ENCODE measurements at regions not wholly inside any gene's neighbourhood (a gene's known extent, or its start where the extent isn't known, plus 50 kb on each side); places are given as distances from the start of the nearest gene placed in this dataset.

- H3K4me3 Mint-ChIP-seq: no peak overlapping the region
- peaks cover 10 to 30% of the 10 kb centered on the region in 2 donors for H3K27me3 Mint-ChIP-seq
- DNase-seq (ENCODE audit: low spot score) (no peak), ATAC-seq (no peak)
- no peaks in the 10 kb centered on the region for H3K4me1 Mint-ChIP-seq (ENCODE audit: low read depth in 2 of 2)
- no peaks in the 10 kb centered on the region for H3K9me3 Mint-ChIP-seq
- H3K36me3 Mint-ChIP-seq: no peaks in the 10 kb centered on the region
- no peak overlapping the region for H3K27ac Mint-ChIP-seq
These were observed 127.1 kb upstream of the TSHZ2 start for GRCh38 chr20:52845044-52845443.

GRCh38 chr20:52843425-52843824, 128.7 kb upstream of the TSHZ2 start:
- Mint-ChIP-seq H3K4me3 (no peak overlapping the region), H3K9me3 (no peaks in the 10 kb centered on the region), H3K4me1 (ENCODE audit: low read depth in 2 of 2) (no peaks in the 10 kb centered on the region), H3K27me3 (peaks cover 5 to 30% of the 10 kb centered on the region in 2 donors), H3K36me3 (no peaks in the 10 kb centered on the region), H3K27ac (no peak overlapping the region)
- ATAC-seq (no peak), DNase-seq (ENCODE audit: low spot score) (no peak)

GRCh38 chr20:52841003-52841402, 131.2 kb upstream of the TSHZ2 start:
- Mint-ChIP-seq H3K27me3 (peaks cover 9 to 22% of the 10 kb centered on the region in 2 donors), H3K4me3 (no peak overlapping the region), H3K27ac (no peak overlapping the region), H3K9me3 (no peaks in the 10 kb centered on the region), H3K36me3 (no peaks in the 10 kb centered on the region), H3K4me1 (ENCODE audit: low read depth in 2 of 2) (no peaks in the 10 kb centered on the region)
- DNase-seq (ENCODE audit: low spot score) (no peak), ATAC-seq (no peak)

- DNase-seq (ENCODE audit: low spot score) (no peak), ATAC-seq (no peak)
- Mint-ChIP-seq H3K4me1 (ENCODE audit: low read depth in 2 of 2) (no peaks in the 10 kb centered on the region), H3K36me3 (no peaks in the 10 kb centered on the region), H3K27me3 (peaks cover 6 to 16% of the 10 kb centered on the region in 2 donors), H3K9me3 (no peaks in the 10 kb centered on the region), H3K4me3 (no peak overlapping the region), H3K27ac (no peak overlapping the region)
These were observed 132.1 kb upstream of the TSHZ2 start for GRCh38 chr20:52840041-52840440.

- no peak for DNase-seq (ENCODE audit: low spot score)
- Mint-ChIP-seq H3K27me3 (peaks cover 6 to 17% of the 10 kb centered on the region in 2 donors), H3K4me3 (no peak overlapping the region), H3K4me1 (ENCODE audit: low read depth in 2 of 2) (no peaks in the 10 kb centered on the region), H3K27ac (no peak overlapping the region), H3K9me3 (no peaks in the 10 kb centered on the region), H3K36me3 (no peaks in the 10 kb centered on the region)
- no peak for ATAC-seq
These were observed 133.5 kb upstream of the TSHZ2 start for GRCh38 chr20:52838510-52839241.

GRCh38 chr20:52837378-52837777, 134.8 kb upstream of the TSHZ2 start:
- Mint-ChIP-seq H3K36me3 (no peaks in the 10 kb centered on the region), H3K27ac (no peak overlapping the region), H3K27me3 (peaks cover 6 to 17% of the 10 kb centered on the region in 2 donors), H3K4me1 (ENCODE audit: low read depth in 2 of 2) (no peaks in the 10 kb centered on the region), H3K9me3 (no peaks in the 10 kb centered on the region), H3K4me3 (no peak overlapping the region)
- DNase-seq (ENCODE audit: low spot score) (no peak), ATAC-seq (no peak)

GRCh38 chr20:52833901-52834300, 138.3 kb upstream of the TSHZ2 start:
- no peaks in the 10 kb centered on the region for H3K4me1 Mint-ChIP-seq (ENCODE audit: low read depth in 2 of 2)
- DNase-seq (ENCODE audit: low spot score) (no peak), ATAC-seq (no peak)
- peaks cover 12 to 18% of the 10 kb centered on the region in 2 donors for H3K27me3 Mint-ChIP-seq
- H3K27ac Mint-ChIP-seq: no peak overlapping the region
- H3K4me3 Mint-ChIP-seq: no peak overlapping the region
- no peaks in the 10 kb centered on the region for H3K9me3 Mint-ChIP-seq
- H3K36me3 Mint-ChIP-seq: no peaks in the 10 kb centered on the region

- Mint-ChIP-seq H3K27ac (no peak overlapping the region), H3K4me3 (no peak overlapping the region), H3K4me1 (ENCODE audit: low read depth in 2 of 2) (no peaks in the 10 kb centered on the region), H3K9me3 (no peaks in the 10 kb centered on the region), H3K27me3 (peaks cover 9 to 18% of the 10 kb centered on the region in 2 donors), H3K36me3 (no peaks in the 10 kb centered on the region)
- ATAC-seq: no peak
- DNase-seq (ENCODE audit: low spot score): no peak
These were observed 139.9 kb upstream of the TSHZ2 start for GRCh38 chr20:52832151-52832774.

- DNase-seq (ENCODE audit: low spot score) (no peak), ATAC-seq (no peak)
- Mint-ChIP-seq H3K4me1 (ENCODE audit: low read depth in 2 of 2) (no peaks in the 10 kb centered on the region), H3K9me3 (no peaks in the 10 kb centered on the region), H3K27me3 (peaks cover 7 to 18% of the 10 kb centered on the region in 2 donors), H3K27ac (no peak overlapping the region), H3K36me3 (no peaks in the 10 kb centered on the region), H3K4me3 (no peak overlapping the region)
These were observed 141.6 kb upstream of the TSHZ2 start for GRCh38 chr20:52830598-52830997.

GRCh38 chr20:52829111-52829510, 143.0 kb upstream of the TSHZ2 start:
- DNase-seq (ENCODE audit: low spot score) (no peak), ATAC-seq (no peak)
- Mint-ChIP-seq H3K36me3 (no peaks in the 10 kb centered on the region), H3K27ac (no peak overlapping the region), H3K4me1 (ENCODE audit: low read depth in 2 of 2) (no peaks in the 10 kb centered on the region), H3K9me3 (no peaks in the 10 kb centered on the region), H3K27me3 (peaks cover 7 to 12% of the 10 kb centered on the region in 2 donors), H3K4me3 (no peak overlapping the region)

- Mint-ChIP-seq H3K9me3 (no peaks in the 10 kb centered on the region), H3K36me3 (no peaks in the 10 kb centered on the region), H3K4me3 (no peak overlapping the region), H3K4me1 (ENCODE audit: low read depth in 2 of 2) (no peaks in the 10 kb centered on the region), H3K27me3 (peaks cover 8 to 9% of the 10 kb centered on the region in 2 donors), H3K27ac (no peak overlapping the region)
- DNase-seq (ENCODE audit: low spot score) (no peak), ATAC-seq (no peak)
These were observed 144.0 kb upstream of the TSHZ2 start for GRCh38 chr20:52828199-52828598.

- no peaks in the 10 kb centered on the region for H3K4me1 Mint-ChIP-seq (ENCODE audit: low read depth in 2 of 2)
- no peak for DNase-seq (ENCODE audit: low spot score)
- ATAC-seq: no peak
- no peak overlapping the region for H3K4me3 Mint-ChIP-seq
- no peaks in the 10 kb centered on the region for H3K9me3 Mint-ChIP-seq
- no peak overlapping the region for H3K27ac Mint-ChIP-seq
- peaks cover 8 to 12% of the 10 kb centered on the region in 2 donors for H3K27me3 Mint-ChIP-seq
- H3K36me3 Mint-ChIP-seq: no peaks in the 10 kb centered on the region
These were observed 145.4 kb upstream of the TSHZ2 start for GRCh38 chr20:52826722-52827121.

GRCh38 chr20:52826321-52826720, 145.8 kb upstream of the TSHZ2 start:
- H3K27me3 Mint-ChIP-seq: peaks cover 8 to 12% of the 10 kb centered on the region in 2 donors
- H3K4me1 Mint-ChIP-seq (ENCODE audit: low read depth in 2 of 2): no peaks in the 10 kb centered on the region
- H3K9me3 Mint-ChIP-seq: no peaks in the 10 kb centered on the region
- ATAC-seq: no peak
- H3K27ac Mint-ChIP-seq: no peak overlapping the region
- no peak for DNase-seq (ENCODE audit: low spot score)
- no peak overlapping the region for H3K4me3 Mint-ChIP-seq
- H3K36me3 Mint-ChIP-seq: no peaks in the 10 kb centered on the region

GRCh38 chr20:52824494-52825216, 147.5 kb upstream of the TSHZ2 start:
- Mint-ChIP-seq H3K9me3 (no peaks in the 10 kb centered on the region), H3K27me3 (peaks cover 3 to 6% of the 10 kb centered on the region in 2 donors), H3K4me1 (ENCODE audit: low read depth in 2 of 2) (no peaks in the 10 kb centered on the region), H3K4me3 (no peak overlapping the region), H3K36me3 (no peaks in the 10 kb centered on the region), H3K27ac (no peak overlapping the region)
- no peak for DNase-seq (ENCODE audit: low spot score)
- ATAC-seq: no peak
